ENCODE measurements at regions not wholly inside any gene's neighbourhood (a gene's known extent, or its start where the extent isn't known, plus 50 kb on each side); places are given as distances from the start of the nearest gene placed in this dataset.
"Not testable (repeated sequence)": the region's sequence is repeated elsewhere in the genome, so short reads cannot be mapped to it uniquely, and the experiment has no call there.

- H3K27me3 ChIP-seq (replicated peaks); DNase-seq; H3K36me3 ChIP-seq (replicated peaks); in situ Hi-C loops (cut with HindIII; ENCODE audit: low pct_ligation_motif_present, low sequenced_read_pairs); H3K27ac ChIP-seq; H3K4me3 ChIP-seq (ENCODE audit: low read depth, low read length): not testable (repeated sequence)
Observed at GRCh38 chr22:15815783-15816182, 126.0 kb downstream of the POTEH start.

GRCh38 chr22:15816470-15816869 is 126.6 kb downstream of the POTEH start:
- H3K27ac ChIP-seq; DNase-seq; H3K27me3 ChIP-seq (replicated peaks); in situ Hi-C loops (cut with HindIII; ENCODE audit: low pct_ligation_motif_present, low sequenced_read_pairs); H3K36me3 ChIP-seq (replicated peaks); H3K4me3 ChIP-seq (ENCODE audit: low read depth, low read length): not testable (repeated sequence)

GRCh38 chr22:15817264-15817663 is 127.4 kb downstream of the POTEH start:
- H3K36me3 ChIP-seq (replicated peaks); H3K27ac ChIP-seq; in situ Hi-C loops (cut with HindIII; ENCODE audit: low pct_ligation_motif_present, low sequenced_read_pairs); DNase-seq; H3K27me3 ChIP-seq (replicated peaks); H3K4me3 ChIP-seq (ENCODE audit: low read depth, low read length): not testable (repeated sequence)

GRCh38 chr22:15819886-15820285 is 130.1 kb downstream of the POTEH start:
- in situ Hi-C loops (cut with HindIII; ENCODE audit: low pct_ligation_motif_present, low sequenced_read_pairs): not testable (repeated sequence)

GRCh38 chr22:15821088-15821487 is 131.3 kb downstream of the POTEH start:
- H3K4me3 ChIP-seq (ENCODE audit: low read depth, low read length); H3K36me3 ChIP-seq (replicated peaks); H3K27me3 ChIP-seq (replicated peaks); DNase-seq; H3K27ac ChIP-seq; in situ Hi-C loops (cut with HindIII; ENCODE audit: low pct_ligation_motif_present, low sequenced_read_pairs): not testable (repeated sequence)

More at GRCh38 chr22:15819886-15820285, 130.1 kb downstream of the POTEH start:
- not testable (repeated sequence) for H3K36me3 ChIP-seq (replicated peaks); H3K27ac ChIP-seq; DNase-seq; H3K27me3 ChIP-seq (replicated peaks); H3K4me3 ChIP-seq (ENCODE audit: low read depth, low read length)

- H3K27ac ChIP-seq; H3K4me3 ChIP-seq (ENCODE audit: low read depth, low read length); H3K27me3 ChIP-seq (replicated peaks); in situ Hi-C loops (cut with HindIII; ENCODE audit: low pct_ligation_motif_present, low sequenced_read_pairs); H3K36me3 ChIP-seq (replicated peaks); DNase-seq: not testable (repeated sequence)
Observed at GRCh38 chr22:15822001-15822400, 132.2 kb downstream of the POTEH start.

GRCh38 chr22:15823178-15823577 is 133.4 kb downstream of the POTEH start:
- H3K4me3 ChIP-seq (ENCODE audit: low read depth, low read length); H3K27ac ChIP-seq; H3K36me3 ChIP-seq (replicated peaks); DNase-seq; H3K27me3 ChIP-seq (replicated peaks); in situ Hi-C loops (cut with HindIII; ENCODE audit: low pct_ligation_motif_present, low sequenced_read_pairs): not testable (repeated sequence)

- DNase-seq; H3K27me3 ChIP-seq (replicated peaks); H3K36me3 ChIP-seq (replicated peaks); in situ Hi-C loops (cut with HindIII; ENCODE audit: low pct_ligation_motif_present, low sequenced_read_pairs); H3K27ac ChIP-seq; H3K4me3 ChIP-seq (ENCODE audit: low read depth, low read length): not testable (repeated sequence)
Observed at GRCh38 chr22:15832235-15832634, 142.4 kb downstream of the POTEH start.

- H3K27ac ChIP-seq; in situ Hi-C loops (cut with HindIII; ENCODE audit: low pct_ligation_motif_present, low sequenced_read_pairs); H3K36me3 ChIP-seq (replicated peaks); H3K4me3 ChIP-seq (ENCODE audit: low read depth, low read length); DNase-seq; H3K27me3 ChIP-seq (replicated peaks): not testable (repeated sequence)
Observed at GRCh38 chr22:15835729-15836128, 145.9 kb downstream of the POTEH start.

GRCh38 chr22:15849772-15850171 is 159.9 kb downstream of the POTEH start:
- H3K36me3 ChIP-seq (replicated peaks); H3K27me3 ChIP-seq (replicated peaks); H3K27ac ChIP-seq; in situ Hi-C loops (cut with HindIII; ENCODE audit: low pct_ligation_motif_present, low sequenced_read_pairs); DNase-seq; H3K4me3 ChIP-seq (ENCODE audit: low read depth, low read length): not testable (repeated sequence)

GRCh38 chr22:15853716-15854373 is 164.0 kb downstream of the POTEH start:
- H3K4me3 ChIP-seq (ENCODE audit: low read depth, low read length); H3K27ac ChIP-seq; H3K27me3 ChIP-seq (replicated peaks); in situ Hi-C loops (cut with HindIII; ENCODE audit: low pct_ligation_motif_present, low sequenced_read_pairs); H3K36me3 ChIP-seq (replicated peaks); DNase-seq: not testable (repeated sequence)

GRCh38 chr22:15854421-15854820 is 164.6 kb downstream of the POTEH start:
- DNase-seq; in situ Hi-C loops (cut with HindIII; ENCODE audit: low pct_ligation_motif_present, low sequenced_read_pairs); H3K27ac ChIP-seq; H3K36me3 ChIP-seq (replicated peaks); H3K4me3 ChIP-seq (ENCODE audit: low read depth, low read length); H3K27me3 ChIP-seq (replicated peaks): not testable (repeated sequence)

- in situ Hi-C loops (cut with HindIII; ENCODE audit: low pct_ligation_motif_present, low sequenced_read_pairs): not testable (repeated sequence)
Observed at GRCh38 chr22:15854978-15855377, 165.2 kb downstream of the POTEH start.

GRCh38 chr22:15880926-15881325 is 191.1 kb downstream of the POTEH start:
- in situ Hi-C loops (cut with HindIII; ENCODE audit: low pct_ligation_motif_present, low sequenced_read_pairs); H3K27ac ChIP-seq; H3K36me3 ChIP-seq (replicated peaks); H3K4me3 ChIP-seq (ENCODE audit: low read depth, low read length); DNase-seq; H3K27me3 ChIP-seq (replicated peaks): not testable (repeated sequence)

More at GRCh38 chr22:15854978-15855377, 165.2 kb downstream of the POTEH start:
- H3K36me3 ChIP-seq (replicated peaks); H3K4me3 ChIP-seq (ENCODE audit: low read depth, low read length); H3K27ac ChIP-seq; DNase-seq; H3K27me3 ChIP-seq (replicated peaks): not testable (repeated sequence)

GRCh38 chr22:15904326-15904725 is 214.5 kb downstream of the POTEH start:
- H3K27me3 ChIP-seq (replicated peaks); H3K36me3 ChIP-seq (replicated peaks); DNase-seq; H3K27ac ChIP-seq; in situ Hi-C loops (cut with HindIII; ENCODE audit: low pct_ligation_motif_present, low sequenced_read_pairs); H3K4me3 ChIP-seq (ENCODE audit: low read depth, low read length): not testable (repeated sequence)
